ENCODE measurements at regions not wholly inside any gene's neighbourhood (a gene's known extent, or its start where the extent isn't known, plus 50 kb on each side); places are given as distances from the start of the nearest gene placed in this dataset.

DNA sequence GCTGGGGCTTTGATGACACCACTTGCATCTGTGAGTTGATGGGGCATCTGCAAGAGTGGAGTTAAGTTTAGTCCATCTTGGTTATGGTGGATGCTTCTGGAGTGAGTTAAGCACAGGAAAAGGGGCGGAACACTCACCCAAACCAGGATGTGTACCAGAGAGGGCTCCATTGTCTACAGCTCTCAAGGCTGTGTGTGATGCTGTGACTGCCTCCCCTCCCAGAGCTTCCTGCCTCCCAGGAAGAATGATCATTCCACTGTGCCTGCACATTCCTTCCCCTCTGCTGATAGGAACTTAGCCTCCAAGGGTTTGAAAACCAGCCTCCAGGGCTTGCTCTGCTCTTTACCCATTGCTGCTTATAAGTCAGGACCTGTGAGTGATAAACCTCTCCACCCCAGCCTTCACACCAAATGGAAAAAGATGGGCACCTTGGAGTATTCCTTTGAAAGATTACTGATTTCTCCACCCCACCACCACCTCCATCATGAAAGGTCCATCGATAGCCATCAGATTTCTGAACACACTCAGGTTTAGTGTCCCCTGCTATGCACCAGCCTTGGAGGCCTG is 160.1 kb upstream of the SPRY4 start:
- 93 to 100% methylated on average over 2 of the region's 2 CpGs for WGBS, 2 donors
- Histone ChIP-seq H3K4me1 (no peaks in the 10 kb centered on the region), H3K36me3 (no peaks in the 10 kb centered on the region), H3K27ac (no peak overlapping the region), H3K4me3 (replicated peaks in 1 of 3) (no peak overlapping the region), H3K27me3 (no peaks in the 10 kb centered on the region), H3K9me3 (no peaks in the 10 kb centered on the region)
- intact Hi-C loops (cut with DNase I): no loop called here
- DNase-seq: no peak
- TF ChIP-seq, protein P1, sequence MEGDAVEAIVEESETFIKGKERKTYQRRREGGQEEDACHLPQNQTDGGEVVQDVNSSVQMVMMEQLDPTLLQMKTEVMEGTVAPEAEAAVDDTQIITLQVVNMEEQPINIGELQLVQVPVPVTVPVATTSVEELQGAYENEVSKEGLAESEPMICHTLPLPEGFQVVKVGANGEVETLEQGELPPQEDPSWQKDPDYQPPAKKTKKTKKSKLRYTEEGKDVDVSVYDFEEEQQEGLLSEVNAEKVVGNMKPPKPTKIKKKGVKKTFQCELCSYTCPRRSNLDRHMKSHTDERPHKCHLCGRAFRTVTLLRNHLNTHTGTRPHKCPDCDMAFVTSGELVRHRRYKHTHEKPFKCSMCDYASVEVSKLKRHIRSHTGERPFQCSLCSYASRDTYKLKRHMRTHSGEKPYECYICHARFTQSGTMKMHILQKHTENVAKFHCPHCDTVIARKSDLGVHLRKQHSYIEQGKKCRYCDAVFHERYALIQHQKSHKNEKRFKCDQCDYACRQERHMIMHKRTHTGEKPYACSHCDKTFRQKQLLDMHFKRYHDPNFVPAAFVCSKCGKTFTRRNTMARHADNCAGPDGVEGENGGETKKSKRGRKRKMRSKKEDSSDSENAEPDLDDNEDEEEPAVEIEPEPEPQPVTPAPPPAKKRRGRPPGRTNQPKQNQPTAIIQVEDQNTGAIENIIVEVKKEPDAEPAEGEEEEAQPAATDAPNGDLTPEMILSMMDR (IDR thresholded peaks at IDR 0.05): no peak
- no peak for TF ChIP-seq POLR2A (IDR thresholded peaks at IDR 0.05)

DNA sequence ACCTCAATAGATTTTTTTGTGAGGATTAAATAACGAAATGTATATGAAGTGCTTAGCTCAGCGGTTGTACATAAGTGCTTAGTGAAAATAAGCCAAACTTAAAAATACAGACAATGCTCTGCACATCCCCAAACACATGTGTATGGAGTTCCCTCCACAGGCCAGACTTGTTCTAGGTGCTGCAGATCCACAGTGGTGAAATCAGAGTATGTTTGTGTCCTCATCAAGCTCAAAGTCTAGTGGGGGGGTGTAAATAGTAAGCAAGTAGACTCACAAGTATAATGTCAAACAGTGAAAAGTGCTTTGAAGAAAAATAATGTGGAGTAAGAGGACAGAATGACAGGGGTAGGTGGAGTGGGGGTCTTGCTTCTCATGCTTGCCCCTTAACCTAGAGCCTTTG is 157.4 kb upstream of the SPRY4 start:
- no peak overlapping the region for H3K27ac ChIP-seq
- TF ChIP-seq, protein P1 (IDR thresholded peaks at IDR 0.05): no peak
- no peak for TF ChIP-seq POLR2A (IDR thresholded peaks at IDR 0.05)
- H3K27me3 ChIP-seq: no peaks in the 10 kb centered on the region
- H3K4me3 ChIP-seq (replicated peaks in 1 of 3): no peak overlapping the region
- 87 to 89% methylated on average over 2 of the region's 2 CpGs for WGBS, 2 donors
- DNase-seq: no peak
- no peaks in the 10 kb centered on the region for H3K9me3 ChIP-seq
- no peaks in the 10 kb centered on the region for H3K4me1 ChIP-seq
- H3K36me3 ChIP-seq: no peaks in the 10 kb centered on the region
- intact Hi-C loops (cut with DNase I): no loop called here

DNA sequence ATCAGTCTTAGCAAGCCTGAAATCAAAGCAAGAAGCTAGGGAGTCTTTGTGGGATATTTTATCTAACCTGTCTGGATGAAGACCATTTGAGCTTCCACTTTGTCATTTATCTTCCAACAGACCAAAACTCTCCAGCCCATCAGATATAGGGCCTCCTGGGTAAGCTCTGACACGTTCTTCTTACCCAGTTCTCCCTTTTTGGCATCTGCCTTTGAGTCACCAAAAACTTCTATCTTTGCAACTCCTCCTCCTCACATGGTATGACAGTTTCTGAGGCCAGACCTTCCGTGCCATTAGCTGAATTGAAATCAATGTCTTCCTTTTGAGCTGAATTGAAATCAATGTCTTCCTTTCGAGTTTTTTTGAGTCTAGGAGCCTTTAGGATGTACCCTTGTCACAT is 156.6 kb upstream of the SPRY4 start:
- no peaks in the 10 kb centered on the region for H3K36me3 ChIP-seq
- H3K27ac ChIP-seq: no peak overlapping the region
- H3K27me3 ChIP-seq: no peaks in the 10 kb centered on the region
- H3K4me3 ChIP-seq (replicated peaks in 1 of 3): no peak overlapping the region
- intact Hi-C loops (cut with DNase I): no loop called here
- no peak for DNase-seq
- 89 to 92% methylated on average over 3 of the region's 3 CpGs for WGBS, 2 donors
- H3K9me3 ChIP-seq: no peaks in the 10 kb centered on the region
- no peaks in the 10 kb centered on the region for H3K4me1 ChIP-seq
- TF ChIP-seq, protein P1 (IDR thresholded peaks at IDR 0.05): no peak
- TF ChIP-seq POLR2A (IDR thresholded peaks at IDR 0.05): no peak

DNA sequence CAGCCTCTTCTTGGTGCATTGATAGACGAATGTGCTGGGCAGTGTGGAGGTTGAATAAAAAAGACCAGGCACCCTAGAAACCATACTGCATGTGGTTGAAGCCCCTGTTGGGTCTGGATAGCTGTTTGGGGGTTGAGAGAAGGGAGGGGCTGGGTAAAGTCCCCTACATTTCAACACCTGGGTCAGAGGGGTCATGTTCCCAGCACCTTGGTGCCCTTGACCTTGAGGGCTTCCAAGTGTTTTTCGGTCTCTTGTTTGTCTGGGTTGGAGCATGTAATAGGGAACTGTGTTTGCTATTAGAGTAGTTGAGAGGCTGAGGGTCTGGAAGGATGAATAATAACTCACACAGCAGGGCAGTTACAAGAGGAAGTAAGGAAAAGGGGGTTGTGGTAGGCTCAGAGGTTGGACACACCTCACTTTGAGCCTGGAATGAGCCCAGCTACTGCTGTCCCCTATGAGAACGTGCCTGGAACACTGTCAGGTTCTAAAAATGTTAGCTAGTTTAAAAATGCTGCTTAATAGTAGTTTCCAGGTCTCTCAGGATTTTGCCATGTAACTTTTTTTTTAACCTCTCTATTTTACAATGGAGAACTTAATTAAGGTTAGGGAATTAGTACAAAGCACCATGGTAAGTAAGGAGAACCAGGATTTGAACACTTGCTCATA is 155.2 kb upstream of the SPRY4 start:
- H3K4me1 ChIP-seq: no peaks in the 10 kb centered on the region
- no peaks in the 10 kb centered on the region for H3K36me3 ChIP-seq
- H3K4me3 ChIP-seq (replicated peaks in 1 of 3): no peak overlapping the region
- DNase-seq: no peak
- no peak overlapping the region for H3K27ac ChIP-seq
- intact Hi-C loops (cut with DNase I): no loop called here
- WGBS, 2 donors: 89% methylated on average over 3 of the region's 3 CpGs
- no peak for TF ChIP-seq POLR2A (IDR thresholded peaks at IDR 0.05)
- TF ChIP-seq, protein P1 (IDR thresholded peaks at IDR 0.05): no peak
- H3K9me3 ChIP-seq: no peaks in the 10 kb centered on the region
- no peaks in the 10 kb centered on the region for H3K27me3 ChIP-seq

DNA sequence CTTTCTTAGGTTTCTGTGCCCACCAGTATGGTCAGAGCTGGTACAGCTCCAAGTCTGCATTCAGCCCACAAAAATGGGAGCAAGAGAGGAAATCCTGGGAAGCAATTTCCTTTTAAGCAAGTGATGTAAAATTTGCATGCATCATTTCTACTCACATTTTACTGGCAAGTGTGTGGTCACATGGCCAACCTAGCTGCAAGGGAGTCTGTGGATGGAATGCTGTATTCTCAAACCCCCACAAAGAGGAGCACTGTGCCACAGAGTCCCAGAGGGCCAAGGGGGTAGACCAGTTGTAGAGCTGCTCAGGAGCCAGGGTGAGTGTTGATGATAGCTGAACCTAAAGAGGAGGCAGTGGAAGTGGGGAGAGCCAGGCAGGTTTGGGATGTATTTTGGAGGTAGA is 154.3 kb upstream of the SPRY4 start:
- intact Hi-C loops (cut with DNase I): no loop called here
- Histone ChIP-seq H3K27ac (no peak overlapping the region), H3K27me3 (no peaks in the 10 kb centered on the region), H3K9me3 (no peaks in the 10 kb centered on the region), H3K4me3 (replicated peaks in 1 of 3) (no peak overlapping the region), H3K36me3 (no peaks in the 10 kb centered on the region), H3K4me1 (no peaks in the 10 kb centered on the region)
- no peak for DNase-seq
- TF ChIP-seq, protein P1 (IDR thresholded peaks at IDR 0.05): no peak
- no peak for TF ChIP-seq POLR2A (IDR thresholded peaks at IDR 0.05)

Data from thyroid gland (tissue), 4 donors.